GM19023 (cell line): ENCODE measurements at regions not wholly inside any gene's neighbourhood (a gene's known extent, or its start where the extent isn't known, plus 50 kb on each side); places are given as distances from the start of the nearest gene placed in this dataset.

Experiments used
- ATAC-seq: cut with Tn5 transposase; IDR thresholded peaks from one replicate; pipeline ENCODE4 v1.9.1; 2021; ENCODE audit warnings: mild to moderate bottlenecking, moderate library complexity; ENCODE audit not compliant: unreplicated experiment

GRCh38 chr9:115599898-115600297 is 481.9 kb upstream of the TNC start:
- no peak for ATAC-seq

- ATAC-seq: no peak
Observed at GRCh38 chr9:115601434-115601833, 483.5 kb upstream of the TNC start.

- no peak for ATAC-seq
Observed at GRCh38 chr9:115604831-115605483, 487.0 kb upstream of the TNC start.

- ATAC-seq: no peak
Observed at GRCh38 chr9:115606838-115607237, 488.9 kb upstream of the TNC start.

GRCh38 chr9:115614326-115614999 is 496.5 kb upstream of the TNC start:
- no peak for ATAC-seq

- no peak for ATAC-seq
Observed at GRCh38 chr9:115615000-115615401, 497.0 kb upstream of the TNC start.

- no peak for ATAC-seq
Observed at GRCh38 chr9:115615821-115616665, 498.1 kb upstream of the TNC start.

- ATAC-seq: no peak
Observed at GRCh38 chr9:115616666-115617239, 498.8 kb upstream of the TNC start.

- no peak for ATAC-seq
Observed at GRCh38 chr9:115625251-115625650, 507.3 kb upstream of the TNC start.

GRCh38 chr9:115625954-115626353 is 508.0 kb upstream of the TNC start:
- no peak for ATAC-seq

- no peak for ATAC-seq
Observed at GRCh38 chr9:115627511-115627910, 509.6 kb upstream of the TNC start.

GRCh38 chr9:115628426-115628825 is 510.5 kb upstream of the TNC start:
- ATAC-seq: no peak

GRCh38 chr9:115629879-115630840 is 512.2 kb upstream of the TNC start:
- ATAC-seq: no peak

GRCh38 chr9:115632391-115632790 is 514.4 kb upstream of the TNC start:
- ATAC-seq: no peak

- no peak for ATAC-seq
Observed at GRCh38 chr9:115633104-115633503, 515.1 kb upstream of the TNC start.

GRCh38 chr9:115635680-115636383 is 517.8 kb upstream of the PAPPA start:
- no peak for ATAC-seq

GRCh38 chr9:115636596-115636995 is 517.0 kb upstream of the PAPPA start:
- no peak for ATAC-seq

- no peak for ATAC-seq
Observed at GRCh38 chr9:115637661-115638060, 515.9 kb upstream of the PAPPA start.

- ATAC-seq: no peak
Observed at GRCh38 chr9:115640887-115641286, 512.7 kb upstream of the PAPPA start.

GRCh38 chr9:115642285-115642684 is 511.3 kb upstream of the PAPPA start:
- no peak for ATAC-seq
